Stimulated activated naive CD8-positive, alpha-beta T cell treated with anti-CD3 and anti-CD28 coated beads, Interleukin-15, amount 100 ng/mL, for 72 hours (primary cell): ENCODE measurements at regions not wholly inside any gene's neighbourhood (a gene's known extent, or its start where the extent isn't known, plus 50 kb on each side); places are given as distances from the start of the nearest gene placed in this dataset.
"Not testable (repeated sequence)": the region's sequence is repeated elsewhere in the genome, so short reads cannot be mapped to it uniquely, and the experiment has no call there.

Experiments
- ATAC-seq: fragments of 150-1000 bp; cut with Tn5 transposase; 2 replicates; pipeline ENCODE4 v1.10.0; 2021; ENCODE audit warnings: mild to moderate bottlenecking, moderate library complexity
- DNase-seq, 2 donors: peaks; one replicate each; pipeline ENCODE4 v3.0.0; 2021 to 2022
- H3K27ac Mint-ChIP-seq, 2 donors: one replicate each; pipeline ENCODE4 v1.8.0; 2022; ENCODE audit warnings: mild to moderate bottlenecking in 2 of 2, mixed read lengths in 2 of 2, moderate library complexity in 2 of 2
- H3K27me3 Mint-ChIP-seq: one replicate; pipeline ENCODE4 v1.8.0; 2022; ENCODE audit warnings: mixed read lengths
- H3K4me1 Mint-ChIP-seq: one replicate; pipeline ENCODE4 v1.8.0; 2022; ENCODE audit warnings: mild to moderate bottlenecking, mixed read lengths
- H3K4me3 Mint-ChIP-seq, 2 donors: one replicate each; pipeline ENCODE4 v1.8.0; 2022; ENCODE audit warnings: mild to moderate bottlenecking in 2 of 2, mixed read lengths in 2 of 2, moderate library complexity in 1 of 2
- H3K9me3 Mint-ChIP-seq, 2 donors: one replicate each; pipeline ENCODE4 v1.8.0; 2022; ENCODE audit warnings: mixed read lengths in 2 of 2

- H3K4me3 Mint-ChIP-seq, result no peak overlapping the region
- no peak for ATAC-seq
- no peaks in the 10 kb centered on the region for H3K27me3 Mint-ChIP-seq
- DNase-seq, result no peak
- H3K27ac Mint-ChIP-seq, result no peak overlapping the region
- peaks cover 0 to 13% of the 10 kb centered on the region in 2 donors for H3K9me3 Mint-ChIP-seq
- H3K4me1 Mint-ChIP-seq, result no peaks in the 10 kb centered on the region
These were observed 661.6 kb downstream of the SI start for GRCh38 chr3:164416491-164417222.

GRCh38 chr3:164408326-164408725 lies 670.0 kb downstream of the SI start:
- ATAC-seq (no peak), DNase-seq (no peak)
- Mint-ChIP-seq H3K4me1 (no peaks in the 10 kb centered on the region), H3K27me3 (no peaks in the 10 kb centered on the region), H3K9me3 (peaks cover 8 to 41% of the 10 kb centered on the region in 2 donors), H3K4me3 (no peak overlapping the region), H3K27ac (no peak overlapping the region)

GRCh38 chr3:164407111-164407510 lies 671.2 kb downstream of the SI start:
- no peaks in the 10 kb centered on the region for H3K4me1 Mint-ChIP-seq

GRCh38 chr3:164406281-164406680 lies 672.0 kb downstream of the SI start:
- no peak overlapping the region for H3K4me3 Mint-ChIP-seq
- H3K9me3 Mint-ChIP-seq, result peaks cover 14 to 34% of the 10 kb centered on the region in 2 donors
- ATAC-seq (no peak), DNase-seq (no peak)
- H3K27me3 Mint-ChIP-seq, result no peaks in the 10 kb centered on the region
- H3K4me1 Mint-ChIP-seq, result no peaks in the 10 kb centered on the region
- no peak overlapping the region for H3K27ac Mint-ChIP-seq

More at GRCh38 chr3:164407111-164407510, 671.2 kb downstream of the SI start:
- no peak for DNase-seq
- no peak for ATAC-seq
- Mint-ChIP-seq H3K9me3 (peaks cover 14 to 37% of the 10 kb centered on the region in 2 donors), H3K27ac (peak overlapping the region in 1 of 2 donors; percentile 38), H3K4me3 (no peak overlapping the region), H3K27me3 (no peaks in the 10 kb centered on the region)

GRCh38 chr3:164401923-164402322 lies 676.4 kb downstream of the SI start:
- DNase-seq, result no peak
- no peak overlapping the region for H3K27ac Mint-ChIP-seq
- no peaks in the 10 kb centered on the region for H3K27me3 Mint-ChIP-seq
- peaks cover 6 to 15% of the 10 kb centered on the region in 2 donors for H3K9me3 Mint-ChIP-seq
- no peak overlapping the region for H3K4me3 Mint-ChIP-seq
- H3K4me1 Mint-ChIP-seq, result no peaks in the 10 kb centered on the region
- ATAC-seq, result no peak

GRCh38 chr3:164401440-164401839 lies 676.9 kb downstream of the SI start:
- ATAC-seq, H3K27me3 Mint-ChIP-seq, H3K4me3 Mint-ChIP-seq, H3K27ac Mint-ChIP-seq, H3K4me1 Mint-ChIP-seq, DNase-seq: not testable (repeated sequence)
- peaks cover 6 to 14% of the 10 kb centered on the region in 2 donors for H3K9me3 Mint-ChIP-seq

- Mint-ChIP-seq H3K27me3 (no peaks in the 10 kb centered on the region), H3K4me1 (no peaks in the 10 kb centered on the region), H3K9me3 (peaks cover 8 to 10% of the 10 kb centered on the region in 2 donors), H3K27ac (no peak overlapping the region), H3K4me3 (no peak overlapping the region)
- ATAC-seq (no peak), DNase-seq (no peak)
These were observed 680.8 kb downstream of the SI start for GRCh38 chr3:164397462-164397861.

GRCh38 chr3:164393171-164393570 lies 685.1 kb downstream of the SI start:
- DNase-seq (no peak), ATAC-seq (no peak)
- Mint-ChIP-seq H3K4me3 (no peak overlapping the region), H3K9me3 (peaks cover 0 to 15% of the 10 kb centered on the region in 2 donors), H3K4me1 (no peaks in the 10 kb centered on the region), H3K27me3 (no peaks in the 10 kb centered on the region), H3K27ac (no peak overlapping the region)

- no peaks in the 10 kb centered on the region for H3K27me3 Mint-ChIP-seq
- DNase-seq (no peak), ATAC-seq (no peak)
- H3K27ac Mint-ChIP-seq, result no peak overlapping the region
- H3K9me3 Mint-ChIP-seq, result peaks cover 0 to 20% of the 10 kb centered on the region in 2 donors
- H3K4me3 Mint-ChIP-seq, result no peak overlapping the region
- H3K4me1 Mint-ChIP-seq, result no peaks in the 10 kb centered on the region
These were observed 688.2 kb downstream of the SI start for GRCh38 chr3:164390046-164390445.

- no peak for DNase-seq
- Mint-ChIP-seq H3K27me3 (no peaks in the 10 kb centered on the region), H3K4me1 (no peaks in the 10 kb centered on the region), H3K9me3 (peaks cover 0 to 13% of the 10 kb centered on the region in 2 donors), H3K4me3 (no peak overlapping the region), H3K27ac (no peak overlapping the region)
- ATAC-seq, result no peak
These were observed 691.1 kb downstream of the SI start for GRCh38 chr3:164387236-164387635.

- H3K27ac Mint-ChIP-seq, result no peak overlapping the region
- no peak overlapping the region for H3K4me3 Mint-ChIP-seq
- no peak for ATAC-seq
- peaks cover 0 to 4% of the 10 kb centered on the region in 2 donors for H3K9me3 Mint-ChIP-seq
- H3K27me3 Mint-ChIP-seq, result no peaks in the 10 kb centered on the region
- DNase-seq, result no peak
- no peaks in the 10 kb centered on the region for H3K4me1 Mint-ChIP-seq
These were observed 698.1 kb downstream of the SI start for GRCh38 chr3:164380156-164380555.

GRCh38 chr3:164377466-164377865 lies 700.8 kb downstream of the SI start:
- ATAC-seq, result no peak

GRCh38 chr3:164375995-164376394 lies 702.3 kb downstream of the SI start:
- Mint-ChIP-seq H3K27ac (no peak overlapping the region), H3K9me3 (peaks cover 0 to 4% of the 10 kb centered on the region in 2 donors), H3K27me3 (no peaks in the 10 kb centered on the region), H3K4me1 (no peaks in the 10 kb centered on the region), H3K4me3 (no peak overlapping the region)
- DNase-seq, result no peak
- no peak for ATAC-seq

More at GRCh38 chr3:164377466-164377865, 700.8 kb downstream of the SI start:
- H3K9me3 Mint-ChIP-seq, result peaks cover 0 to 4% of the 10 kb centered on the region in 2 donors
- no peak overlapping the region for H3K27ac Mint-ChIP-seq
- H3K27me3 Mint-ChIP-seq, result no peaks in the 10 kb centered on the region
- H3K4me1 Mint-ChIP-seq, result no peaks in the 10 kb centered on the region
- no peak for DNase-seq
- H3K4me3 Mint-ChIP-seq, result no peak overlapping the region

- H3K27me3 Mint-ChIP-seq, result no peaks in the 10 kb centered on the region
- H3K27ac Mint-ChIP-seq, result no peak overlapping the region
- peaks cover 0 to 4% of the 10 kb centered on the region in 2 donors for H3K9me3 Mint-ChIP-seq
These were observed 702.8 kb downstream of the SI start for GRCh38 chr3:164375538-164375937.

GRCh38 chr3:164371681-164372080 lies 706.6 kb downstream of the SI start:
- no peaks in the 10 kb centered on the region for H3K4me1 Mint-ChIP-seq
- H3K9me3 Mint-ChIP-seq, result peaks cover 0 to 4% of the 10 kb centered on the region in 2 donors
- no peaks in the 10 kb centered on the region for H3K27me3 Mint-ChIP-seq
- H3K4me3 Mint-ChIP-seq, result no peak overlapping the region
- no peak overlapping the region for H3K27ac Mint-ChIP-seq
- DNase-seq, result no peak
- no peak for ATAC-seq

More at GRCh38 chr3:164375538-164375937, 702.8 kb downstream of the SI start:
- Mint-ChIP-seq H3K4me1 (no peaks in the 10 kb centered on the region), H3K4me3 (no peak overlapping the region)
- ATAC-seq (no peak), DNase-seq (no peak)

- no peak for DNase-seq
- Mint-ChIP-seq H3K4me1 (no peaks in the 10 kb centered on the region), H3K9me3 (peaks cover 0 to 3% of the 10 kb centered on the region in 2 donors), H3K27me3 (no peaks in the 10 kb centered on the region), H3K4me3 (no peak overlapping the region), H3K27ac (no peak overlapping the region)
- ATAC-seq, result no peak
These were observed 707.3 kb downstream of the SI start for GRCh38 chr3:164370970-164371369.

GRCh38 chr3:164365242-164365641 lies 713.1 kb downstream of the SI start:
- DNase-seq, result no peak
- H3K27me3 Mint-ChIP-seq, result no peaks in the 10 kb centered on the region
- H3K4me1 Mint-ChIP-seq, result no peaks in the 10 kb centered on the region
- no peak for ATAC-seq
- no peak overlapping the region for H3K27ac Mint-ChIP-seq
- H3K9me3 Mint-ChIP-seq, result no peaks in the 10 kb centered on the region
- no peak overlapping the region for H3K4me3 Mint-ChIP-seq
